ENCODE measurements at regions not wholly inside any gene's neighbourhood (a gene's known extent, or its start where the extent isn't known, plus 50 kb on each side); places are given as distances from the start of the nearest gene placed in this dataset.

- TF ChIP-seq CTCF (IDR thresholded peaks at IDR 0.05) (no peak), REST (IDR thresholded peaks at IDR 0.05; ENCODE audit: insufficient read depth in 1 of 2, low read depth in 2 of 2, low read length in 1 of 2) (no peak), SIN3A (IDR thresholded peaks at IDR 0.05; ENCODE audit: borderline replicate concordance, insufficient read depth, low read depth, low read length) (no peak), TCF7L2 (IDR thresholded peaks at IDR 0.05; ENCODE audit: low read depth, low read length) (no peak), POLR2AphosphoS5 (IDR thresholded peaks at IDR 0.05; ENCODE audit: low read depth, low read length) (no peak)
- no peaks in the 10 kb centered on the region for H3K4me1 ChIP-seq (ENCODE audit: control insufficient read depth, insufficient read depth, low read length)
- POLR2A ChIA-PET: no interaction called here
- no TSS peak for BruUV-seq (replicated peaks)
- CTCF ChIA-PET: no interaction called here
- ATAC-seq (no peak), DNase-seq (ENCODE audit: low read depth, low spot score) (no peak)
- no peak overlapping the region for H3K4me3 ChIP-seq (ENCODE audit: low read depth in 2 of 2, low read length in 2 of 2)
- no peaks in the 10 kb centered on the region for H3K9me3 ChIP-seq (ENCODE audit: control insufficient read depth, insufficient read depth, low read depth, low read length)
- intact Hi-C loops (cut with micrococcal nuclease; ENCODE audit: unreplicated experiment) (no loop called here), in situ Hi-C loops (cut with HindIII; ENCODE audit: low pct_unique_long_range_greater_than_20kb, low sequenced_read_pairs) (no loop called here)
- H3K27me3 ChIP-seq (ENCODE audit: control insufficient read depth, insufficient read depth, low read length): no peaks in the 10 kb centered on the region
- H3K27ac ChIP-seq (ENCODE audit: low read length): no peak overlapping the region
- H3K36me3 ChIP-seq (ENCODE audit: control insufficient read depth, insufficient read depth, low read length): no peaks in the 10 kb centered on the region
Observed at GRCh38 chr1:94634977-94635416, 93.4 kb upstream of the F3 start.

- H3K36me3 ChIP-seq (ENCODE audit: control insufficient read depth, insufficient read depth, low read length): no peaks in the 10 kb centered on the region
- TF ChIP-seq SIN3A (IDR thresholded peaks at IDR 0.05; ENCODE audit: borderline replicate concordance, insufficient read depth, low read depth, low read length) (no peak), CTCF (IDR thresholded peaks at IDR 0.05) (no peak), REST (IDR thresholded peaks at IDR 0.05; ENCODE audit: insufficient read depth in 1 of 2, low read depth in 2 of 2, low read length in 1 of 2) (no peak)
- H3K27ac ChIP-seq (ENCODE audit: low read length): no peak overlapping the region
- POLR2A ChIA-PET: no interaction called here
- CTCF ChIA-PET: no interaction called here
- ATAC-seq (no peak), DNase-seq (ENCODE audit: low read depth, low spot score) (no peak)
- no peaks in the 10 kb centered on the region for H3K9me3 ChIP-seq (ENCODE audit: control insufficient read depth, insufficient read depth, low read depth, low read length)
- BruUV-seq (replicated peaks): no TSS peak
- in situ Hi-C loops (cut with HindIII; ENCODE audit: low pct_unique_long_range_greater_than_20kb, low sequenced_read_pairs) (no loop called here), intact Hi-C loops (cut with micrococcal nuclease; ENCODE audit: unreplicated experiment) (loop anchor here (2.0 kb wide), 1 partner anchor 40 kb away; no protein-coding TSS in a partner anchor)
- H3K4me1 ChIP-seq (ENCODE audit: control insufficient read depth, insufficient read depth, low read length): no peaks in the 10 kb centered on the region
- H3K4me3 ChIP-seq (ENCODE audit: low read depth in 2 of 2, low read length in 2 of 2): no peak overlapping the region
- no peaks in the 10 kb centered on the region for H3K27me3 ChIP-seq (ENCODE audit: control insufficient read depth, insufficient read depth, low read length)
Observed at GRCh38 chr1:94633051-94633450, 91.5 kb upstream of the F3 start.
